ENCODE measurements at regions not wholly inside any gene's neighbourhood (a gene's known extent, or its start where the extent isn't known, plus 50 kb on each side); places are given as distances from the start of the nearest gene placed in this dataset.
"Not testable (repeated sequence)": the region's sequence is repeated elsewhere in the genome, so short reads cannot be mapped to it uniquely, and the experiment has no call there.

DNA sequence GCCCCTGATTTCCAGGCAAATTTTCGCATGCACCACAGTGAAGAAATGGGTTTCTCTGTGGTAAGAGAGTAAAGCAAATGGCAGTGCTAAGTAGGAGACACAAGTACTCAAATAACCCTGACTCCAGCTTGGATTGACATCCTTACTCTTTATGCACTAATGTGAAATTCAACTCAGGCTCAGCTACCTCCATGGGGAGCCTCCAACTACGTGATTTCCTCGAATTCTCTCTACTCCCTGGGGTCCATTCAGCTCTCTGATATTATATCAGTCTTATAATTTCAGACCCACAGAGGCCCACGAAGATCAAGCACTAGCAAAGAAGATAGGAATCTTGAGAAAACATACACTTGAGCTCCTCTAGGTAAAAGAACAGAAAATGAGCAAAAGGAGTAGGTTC lies 407.6 kb upstream of the CCDC54 start:
- DNase-seq (ENCODE audit: low read depth in 1 of 2, low spot score in 1 of 2): no peak
- no peak overlapping the region for H3K4me3 ChIP-seq (replicated peaks; ENCODE audit: insufficient read depth, low read length)
- TF ChIP-seq, protein P1, sequence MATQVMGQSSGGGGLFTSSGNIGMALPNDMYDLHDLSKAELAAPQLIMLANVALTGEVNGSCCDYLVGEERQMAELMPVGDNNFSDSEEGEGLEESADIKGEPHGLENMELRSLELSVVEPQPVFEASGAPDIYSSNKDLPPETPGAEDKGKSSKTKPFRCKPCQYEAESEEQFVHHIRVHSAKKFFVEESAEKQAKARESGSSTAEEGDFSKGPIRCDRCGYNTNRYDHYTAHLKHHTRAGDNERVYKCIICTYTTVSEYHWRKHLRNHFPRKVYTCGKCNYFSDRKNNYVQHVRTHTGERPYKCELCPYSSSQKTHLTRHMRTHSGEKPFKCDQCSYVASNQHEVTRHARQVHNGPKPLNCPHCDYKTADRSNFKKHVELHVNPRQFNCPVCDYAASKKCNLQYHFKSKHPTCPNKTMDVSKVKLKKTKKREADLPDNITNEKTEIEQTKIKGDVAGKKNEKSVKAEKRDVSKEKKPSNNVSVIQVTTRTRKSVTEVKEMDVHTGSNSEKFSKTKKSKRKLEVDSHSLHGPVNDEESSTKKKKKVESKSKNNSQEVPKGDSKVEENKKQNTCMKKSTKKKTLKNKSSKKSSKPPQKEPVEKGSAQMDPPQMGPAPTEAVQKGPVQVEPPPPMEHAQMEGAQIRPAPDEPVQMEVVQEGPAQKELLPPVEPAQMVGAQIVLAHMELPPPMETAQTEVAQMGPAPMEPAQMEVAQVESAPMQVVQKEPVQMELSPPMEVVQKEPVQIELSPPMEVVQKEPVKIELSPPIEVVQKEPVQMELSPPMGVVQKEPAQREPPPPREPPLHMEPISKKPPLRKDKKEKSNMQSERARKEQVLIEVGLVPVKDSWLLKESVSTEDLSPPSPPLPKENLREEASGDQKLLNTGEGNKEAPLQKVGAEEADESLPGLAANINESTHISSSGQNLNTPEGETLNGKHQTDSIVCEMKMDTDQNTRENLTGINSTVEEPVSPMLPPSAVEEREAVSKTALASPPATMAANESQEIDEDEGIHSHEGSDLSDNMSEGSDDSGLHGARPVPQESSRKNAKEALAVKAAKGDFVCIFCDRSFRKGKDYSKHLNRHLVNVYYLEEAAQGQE (IDR thresholded peaks at IDR 0.05; ENCODE audit: insufficient replicate concordance, low read depth): no peak
- TF ChIP-seq SPI1 (IDR thresholded peaks at IDR 0.05; ENCODE audit: borderline replicate concordance, low read depth): no peak
- TF ChIP-seq, protein P2, sequence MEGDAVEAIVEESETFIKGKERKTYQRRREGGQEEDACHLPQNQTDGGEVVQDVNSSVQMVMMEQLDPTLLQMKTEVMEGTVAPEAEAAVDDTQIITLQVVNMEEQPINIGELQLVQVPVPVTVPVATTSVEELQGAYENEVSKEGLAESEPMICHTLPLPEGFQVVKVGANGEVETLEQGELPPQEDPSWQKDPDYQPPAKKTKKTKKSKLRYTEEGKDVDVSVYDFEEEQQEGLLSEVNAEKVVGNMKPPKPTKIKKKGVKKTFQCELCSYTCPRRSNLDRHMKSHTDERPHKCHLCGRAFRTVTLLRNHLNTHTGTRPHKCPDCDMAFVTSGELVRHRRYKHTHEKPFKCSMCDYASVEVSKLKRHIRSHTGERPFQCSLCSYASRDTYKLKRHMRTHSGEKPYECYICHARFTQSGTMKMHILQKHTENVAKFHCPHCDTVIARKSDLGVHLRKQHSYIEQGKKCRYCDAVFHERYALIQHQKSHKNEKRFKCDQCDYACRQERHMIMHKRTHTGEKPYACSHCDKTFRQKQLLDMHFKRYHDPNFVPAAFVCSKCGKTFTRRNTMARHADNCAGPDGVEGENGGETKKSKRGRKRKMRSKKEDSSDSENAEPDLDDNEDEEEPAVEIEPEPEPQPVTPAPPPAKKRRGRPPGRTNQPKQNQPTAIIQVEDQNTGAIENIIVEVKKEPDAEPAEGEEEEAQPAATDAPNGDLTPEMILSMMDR (IDR thresholded peaks at IDR 0.05; ENCODE audit: insufficient read depth, low read length): no peak
- no peak for TF ChIP-seq GABPA (IDR thresholded peaks at IDR 0.05; ENCODE audit: low read depth)
- no peak for TF ChIP-seq POLR2AphosphoS5 (IDR thresholded peaks at IDR 0.05; ENCODE audit: low read depth)
- H3K27me3 ChIP-seq (ENCODE audit: insufficient read depth, poor library complexity, severe bottlenecking): no peaks in the 10 kb centered on the region
- H3K27ac ChIP-seq (replicated peaks): no peak overlapping the region

DNA sequence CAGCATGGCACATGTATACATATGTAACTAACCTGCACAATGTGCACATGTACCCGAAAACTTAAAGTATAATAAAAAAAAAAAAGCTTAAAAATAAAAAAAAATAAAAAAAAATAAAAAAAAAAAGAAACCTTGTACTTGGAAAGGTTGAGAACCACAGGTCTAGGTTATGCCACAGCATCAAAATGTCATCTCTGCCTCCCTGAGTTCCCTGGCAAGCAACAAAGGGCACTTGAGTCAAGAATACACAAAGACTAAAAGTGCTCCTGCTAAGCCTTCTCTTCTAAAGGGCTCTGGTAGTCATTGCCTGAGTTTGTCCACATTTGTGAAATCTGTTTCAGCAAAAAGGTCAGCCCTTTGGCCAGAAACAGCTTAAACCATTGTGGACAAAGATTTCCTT lies 395.8 kb upstream of the CCDC54 start:
- H3K27me3 ChIP-seq (ENCODE audit: insufficient read depth, poor library complexity, severe bottlenecking): no peaks in the 10 kb centered on the region
- H3K4me3 ChIP-seq (replicated peaks; ENCODE audit: insufficient read depth, low read length): no peak overlapping the region
- TF ChIP-seq, protein P1 (IDR thresholded peaks at IDR 0.05; ENCODE audit: insufficient replicate concordance, low read depth): no peak
- no peak for TF ChIP-seq GABPA (IDR thresholded peaks at IDR 0.05; ENCODE audit: low read depth)
- no peak for TF ChIP-seq POLR2AphosphoS5 (IDR thresholded peaks at IDR 0.05; ENCODE audit: low read depth)
- TF ChIP-seq SPI1 (IDR thresholded peaks at IDR 0.05; ENCODE audit: borderline replicate concordance, low read depth): no peak
- TF ChIP-seq, protein P2 (IDR thresholded peaks at IDR 0.05; ENCODE audit: insufficient read depth, low read length): no peak
- no peak for DNase-seq (ENCODE audit: low read depth in 1 of 2, low spot score in 1 of 2)
- H3K27ac ChIP-seq (replicated peaks): no peak overlapping the region

GRCh38 chr3:106985721-106986120 lies 391.5 kb upstream of the CCDC54 start:
- TF ChIP-seq, protein P1 (IDR thresholded peaks at IDR 0.05; ENCODE audit: insufficient replicate concordance, low read depth): no peak
- TF ChIP-seq SPI1 (IDR thresholded peaks at IDR 0.05; ENCODE audit: borderline replicate concordance, low read depth): no peak
- TF ChIP-seq, protein P2 (IDR thresholded peaks at IDR 0.05; ENCODE audit: insufficient read depth, low read length): no peak
- TF ChIP-seq GABPA (IDR thresholded peaks at IDR 0.05; ENCODE audit: low read depth): no peak
- no peak for TF ChIP-seq POLR2AphosphoS5 (IDR thresholded peaks at IDR 0.05; ENCODE audit: low read depth)
- Histone ChIP-seq H3K4me3 (replicated peaks; ENCODE audit: insufficient read depth, low read length) (no peak overlapping the region), H3K27ac (replicated peaks) (no peak overlapping the region), H3K27me3 (ENCODE audit: insufficient read depth, poor library complexity, severe bottlenecking) (no peaks in the 10 kb centered on the region)
- no peak for DNase-seq (ENCODE audit: low read depth in 1 of 2, low spot score in 1 of 2)

DNA sequence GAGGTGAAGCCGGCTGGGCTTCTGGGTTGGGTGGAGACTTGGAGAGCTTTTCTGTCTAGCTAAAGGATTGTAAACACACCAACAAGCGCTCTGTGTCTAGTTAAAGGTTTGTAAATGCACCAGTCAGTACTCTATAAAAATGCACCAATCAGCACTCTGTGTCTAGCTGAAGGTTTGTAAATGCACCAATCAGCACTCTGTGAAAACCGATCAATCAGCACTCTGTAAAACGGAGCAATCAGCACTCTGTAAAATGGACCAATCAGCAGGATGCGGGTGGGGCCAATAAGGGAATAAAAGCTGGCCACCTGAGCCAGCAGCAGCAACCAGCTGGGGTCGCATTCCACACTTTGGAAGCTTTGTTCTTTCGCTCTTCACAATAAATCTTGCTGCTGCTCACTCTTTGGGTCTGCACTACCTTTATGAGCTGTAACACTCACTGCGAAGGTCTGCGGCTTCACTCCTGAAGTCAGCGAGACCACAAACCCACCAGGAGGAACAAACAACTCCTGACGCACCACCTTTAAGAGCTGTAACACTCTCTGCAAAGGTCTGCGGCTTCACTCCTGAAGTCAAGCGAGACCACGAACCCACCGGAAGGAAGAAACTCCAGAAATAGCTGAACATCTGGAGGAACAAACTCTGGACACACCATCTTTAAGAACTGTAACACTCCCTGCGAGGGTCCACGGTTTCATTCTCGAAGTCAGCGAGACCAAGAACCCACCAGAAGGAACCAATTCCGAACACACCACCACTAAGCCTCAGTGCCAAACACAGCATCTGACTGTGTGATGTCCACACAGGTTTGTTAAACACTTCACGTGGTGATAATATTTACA lies 378.2 kb upstream of the CCDC54 start:
- not testable (repeated sequence) for H3K27ac ChIP-seq (replicated peaks); H3K4me3 ChIP-seq (replicated peaks; ENCODE audit: insufficient read depth, low read length); H3K27me3 ChIP-seq (ENCODE audit: insufficient read depth, poor library complexity, severe bottlenecking)
- DNase-seq (ENCODE audit: low read depth in 1 of 2, low spot score in 1 of 2): peak in 1 of 2 experiments; percentile 4

Data from HL-60 (cell line).